GM19025 (cell line): ENCODE measurements at regions not wholly inside any gene's neighbourhood (a gene's known extent, or its start where the extent isn't known, plus 50 kb on each side); places are given as distances from the start of the nearest gene placed in this dataset.
"Not testable (repeated sequence)": the region's sequence is repeated elsewhere in the genome, so short reads cannot be mapped to it uniquely, and the experiment has no call there.

Source experiments
- ATAC-seq: cut with Tn5 transposase; IDR thresholded peaks from one replicate; pipeline ENCODE4 v1.9.1; 2021; ENCODE audit warnings: mild to moderate bottlenecking, low read depth, moderate library complexity; ENCODE audit not compliant: unreplicated experiment

- not testable (repeated sequence) for ATAC-seq
These were observed 323.1 kb upstream of the PLGLB2 start for GRCh38 chr2:87424763-87425154.

- ATAC-seq, result not testable (repeated sequence)
These were observed 322.7 kb upstream of the PLGLB2 start for GRCh38 chr2:87425191-87425590.

DNA sequence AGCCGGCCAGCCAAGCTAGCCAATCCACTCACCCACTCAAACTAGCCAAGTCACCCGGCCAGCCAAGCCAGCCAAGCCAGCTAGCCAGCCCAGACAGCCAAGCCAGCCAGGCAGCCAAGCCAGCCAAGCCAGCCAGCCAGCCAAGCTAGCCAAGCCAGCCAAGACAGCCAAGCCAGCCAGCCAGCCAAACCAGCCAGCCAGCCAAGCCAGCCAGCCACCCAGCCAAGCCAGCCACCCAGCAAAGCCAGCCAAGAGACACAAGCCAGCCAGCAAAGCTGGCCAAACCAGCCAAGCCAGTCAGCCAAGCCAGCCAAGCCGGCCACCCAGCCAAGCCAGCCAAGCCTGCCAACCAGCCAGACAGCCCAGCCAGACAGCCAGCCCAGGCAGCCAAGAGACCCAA lies 322.2 kb upstream of the PLGLB2 start:
- ATAC-seq, result not testable (repeated sequence)

DNA sequence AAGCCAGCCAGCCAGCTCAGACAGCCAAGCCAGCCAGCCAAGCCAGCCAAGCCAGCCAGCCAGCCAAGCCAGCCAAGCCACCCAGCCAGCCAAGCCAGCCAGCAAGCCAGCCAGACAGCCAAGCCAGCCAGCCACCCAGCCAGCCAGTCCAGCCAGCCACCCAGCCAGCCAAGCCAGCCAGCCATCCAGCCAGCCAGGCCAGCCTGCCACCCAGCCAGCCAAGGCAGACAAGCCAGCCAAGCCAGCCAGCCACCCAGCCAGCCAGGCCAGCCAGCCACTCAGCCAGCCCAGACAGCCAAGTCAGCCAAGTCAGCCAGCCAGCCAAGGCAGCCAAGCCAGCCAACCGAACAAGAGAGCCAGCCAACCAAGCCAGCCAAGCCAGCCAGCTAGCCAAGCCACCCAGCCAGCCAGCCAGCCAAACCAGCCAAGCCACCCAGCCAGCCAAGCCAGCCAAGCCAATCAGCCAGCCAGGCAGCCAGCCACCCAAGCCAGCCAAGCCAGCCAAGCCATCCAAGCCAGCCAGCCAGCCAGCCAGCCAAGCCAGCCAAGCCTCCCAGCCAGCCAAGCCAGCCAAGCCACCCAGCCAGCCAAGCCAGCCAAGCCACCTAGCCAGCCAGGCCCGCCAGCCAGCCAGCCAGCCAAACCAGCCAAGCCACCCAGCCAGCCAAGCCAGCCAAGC lies 319.3 kb upstream of the PLGLB2 start:
- ATAC-seq, result not testable (repeated sequence)

GRCh38 chr2:87429206-87429930 lies 318.5 kb upstream of the PLGLB2 start:
- ATAC-seq, result not testable (repeated sequence)

DNA sequence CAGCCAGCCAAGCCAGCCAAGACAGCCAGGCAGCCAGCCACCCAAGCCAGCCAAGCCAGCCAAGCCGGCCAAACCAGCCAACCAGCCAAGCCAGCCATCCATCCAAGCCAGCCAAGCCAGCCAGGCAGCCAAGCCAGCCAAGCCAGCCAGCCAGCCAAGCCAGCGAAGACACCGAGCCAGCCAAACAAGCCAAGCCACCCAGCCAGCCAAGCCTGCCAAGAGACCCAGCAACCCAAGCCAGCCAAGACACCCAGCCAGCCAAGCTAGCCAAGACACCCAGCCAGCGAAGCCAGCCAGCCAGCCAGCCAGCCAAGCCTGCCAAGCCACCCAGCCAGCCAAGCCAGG lies 318.0 kb upstream of the PLGLB2 start:
- not testable (repeated sequence) for ATAC-seq

DNA sequence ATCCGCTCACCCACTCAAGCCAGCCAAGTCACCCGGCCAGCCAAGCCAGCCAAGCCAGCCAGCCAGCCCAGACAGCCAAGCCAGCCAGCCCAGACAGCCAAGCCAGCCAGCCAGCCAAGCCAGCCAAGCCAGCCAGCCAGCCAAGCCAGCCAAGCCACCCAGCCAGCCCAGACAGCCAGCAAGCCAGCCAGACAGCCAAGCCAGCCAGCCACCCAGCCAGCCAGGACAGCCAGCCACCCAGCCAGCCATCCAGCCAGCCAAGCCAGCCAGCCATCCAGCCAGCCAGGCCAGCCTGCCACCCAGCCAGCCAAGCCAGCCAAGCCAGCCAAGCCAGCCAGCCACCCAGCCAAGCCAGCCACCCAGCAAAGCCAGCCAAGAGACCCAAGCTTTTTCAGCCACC lies 316.8 kb upstream of the PLGLB2 start:
- ATAC-seq, result not testable (repeated sequence)

DNA sequence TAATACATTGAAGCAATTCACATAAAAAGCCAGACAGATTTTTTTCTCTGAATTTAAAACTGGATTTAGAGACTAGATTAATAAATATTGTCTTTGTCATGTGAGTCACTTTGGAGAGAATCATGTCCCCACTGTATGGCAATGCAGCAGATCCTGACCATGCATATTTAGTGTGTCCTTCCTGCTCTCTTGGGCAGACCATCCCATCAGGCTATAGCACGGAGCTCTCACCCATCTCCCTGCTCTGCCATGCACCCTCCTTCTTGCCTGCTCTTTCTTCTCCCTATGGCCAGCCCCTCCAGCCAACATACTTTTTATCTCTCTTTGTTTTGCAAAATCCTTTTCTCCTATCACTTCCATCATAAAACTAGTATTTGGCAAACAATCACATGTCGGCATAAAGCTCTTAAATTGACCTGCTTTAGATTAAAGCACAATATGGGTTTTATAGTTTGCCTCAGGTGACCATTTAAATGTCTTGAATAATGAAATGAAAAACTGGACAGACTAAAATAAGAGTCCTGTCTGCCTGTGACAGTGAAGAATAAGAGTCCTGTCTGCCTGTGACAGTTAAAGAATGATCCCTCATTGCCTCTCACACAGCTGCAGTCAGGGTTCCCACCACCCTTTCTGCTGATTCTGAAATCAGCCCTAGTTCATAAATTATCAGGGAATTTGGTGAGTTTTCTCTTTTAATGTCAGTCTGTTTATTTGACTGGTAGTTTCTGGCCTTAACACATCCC lies 315.0 kb upstream of the PLGLB2 start:
- not testable (repeated sequence) for ATAC-seq

GRCh38 chr2:87436007-87436406 lies 311.9 kb upstream of the PLGLB2 start:
- not testable (repeated sequence) for ATAC-seq

- ATAC-seq, result not testable (repeated sequence)
These were observed 310.1 kb upstream of the PLGLB2 start for GRCh38 chr2:87437701-87438260.

DNA sequence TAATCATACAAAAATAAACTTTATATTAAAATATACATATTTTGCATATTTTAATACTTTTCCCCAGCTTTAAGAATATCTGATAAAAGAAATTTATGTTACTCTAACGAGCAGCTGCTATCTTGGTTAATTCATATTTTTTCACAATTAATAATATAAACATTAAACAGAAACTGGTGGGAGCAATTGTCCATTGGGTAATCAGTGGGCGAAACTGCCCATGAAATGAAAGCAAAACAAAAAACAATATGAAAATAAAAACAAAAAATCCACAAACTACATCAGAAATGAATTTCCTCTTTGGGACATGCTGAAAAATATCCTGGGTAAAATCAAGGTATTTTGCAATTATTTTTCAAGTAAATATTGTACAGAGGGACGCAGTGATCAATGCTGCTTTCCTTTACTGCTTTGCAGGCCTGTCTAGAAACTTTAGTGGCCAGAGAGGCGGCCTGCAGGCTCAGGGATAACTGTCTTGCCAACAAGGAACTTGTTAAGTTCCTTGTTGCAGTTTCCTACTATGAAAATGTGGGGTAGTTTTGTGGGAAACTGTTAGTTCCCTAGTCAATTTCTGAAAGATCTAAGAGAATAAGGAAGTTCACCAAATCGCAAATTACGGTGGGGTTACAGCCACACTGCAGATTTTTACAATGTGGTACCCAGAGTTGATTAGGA lies 309.0 kb upstream of the PLGLB2 start:
- ATAC-seq, result not testable (repeated sequence)

- ATAC-seq, result not testable (repeated sequence)
These were observed 308.2 kb upstream of the PLGLB2 start for GRCh38 chr2:87439617-87440204.

GRCh38 chr2:87440650-87441049 lies 307.2 kb upstream of the PLGLB2 start:
- ATAC-seq, result not testable (repeated sequence)

- not testable (repeated sequence) for ATAC-seq
These were observed 306.5 kb upstream of the PLGLB2 start for GRCh38 chr2:87441375-87441774.

GRCh38 chr2:87442983-87443577 lies 304.8 kb upstream of the PLGLB2 start:
- peak; percentile 96 for ATAC-seq

DNA sequence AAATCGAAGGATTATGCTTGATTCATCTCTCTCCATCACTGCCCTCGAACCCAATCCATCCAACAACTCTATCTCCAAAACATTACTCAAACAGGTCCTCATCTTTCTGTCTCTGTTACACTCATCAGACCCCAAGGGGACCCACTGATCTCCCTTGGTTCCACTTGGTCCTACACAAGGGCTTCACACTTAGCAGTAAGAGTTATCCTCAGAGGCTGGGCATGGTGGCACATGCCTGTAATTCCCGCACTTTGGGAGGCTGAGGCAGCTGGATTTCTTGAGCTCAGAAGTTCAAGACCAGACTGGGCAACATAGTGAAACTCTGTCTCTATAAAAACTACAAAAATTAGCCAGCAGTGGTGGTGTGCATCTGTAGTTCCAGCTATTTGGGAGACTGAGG lies 302.9 kb upstream of the PLGLB2 start:
- not testable (repeated sequence) for ATAC-seq

GRCh38 chr2:87445613-87446312 lies 302.1 kb upstream of the PLGLB2 start:
- ATAC-seq, result not testable (repeated sequence)

DNA sequence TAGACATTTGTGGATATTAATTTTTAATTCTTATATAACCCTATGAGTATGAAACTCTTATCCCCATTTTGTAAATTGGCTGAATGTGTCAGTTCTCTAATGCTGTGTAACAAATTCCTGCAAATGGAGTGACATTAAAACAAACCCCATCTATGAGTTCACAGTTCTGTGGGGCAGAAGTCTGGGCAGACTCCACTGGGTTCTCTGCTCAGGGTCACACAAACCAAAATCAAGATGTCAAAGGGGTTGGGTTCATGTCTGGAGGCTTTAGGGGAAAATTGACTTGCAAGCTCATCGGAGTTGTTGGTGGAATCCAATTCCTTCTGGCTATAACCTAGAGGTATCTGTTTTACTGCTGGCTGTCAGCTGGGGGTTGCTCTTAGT lies 301.6 kb upstream of the PLGLB2 start:
- ATAC-seq, result not testable (repeated sequence)

- ATAC-seq, result not testable (repeated sequence)
These were observed 298.4 kb upstream of the PLGLB2 start for GRCh38 chr2:87449462-87449980.
